Rectal smooth muscle tissue (tissue), 1 donor: ENCODE measurements at regions not wholly inside any gene's neighbourhood (a gene's known extent, or its start where the extent isn't known, plus 50 kb on each side); places are given as distances from the start of the nearest gene placed in this dataset.

Experiments used
- H3K27ac ChIP-seq: one replicate; pipeline ENCODE4 v1.7.0; 2013; ENCODE audit warnings: low read depth, low read length, inconsistent platforms
- H3K27me3 ChIP-seq: one replicate; pipeline ENCODE4 v1.7.0; 2013; ENCODE audit warnings: low read length; ENCODE audit not compliant: control insufficient read depth, insufficient read depth
- H3K36me3 ChIP-seq: one replicate; pipeline ENCODE4 v1.7.0; 2013; ENCODE audit warnings: low read length; ENCODE audit not compliant: control insufficient read depth, insufficient read depth
- H3K4me1 ChIP-seq: one replicate; pipeline ENCODE4 v1.7.0; 2013; ENCODE audit warnings: low read length; ENCODE audit not compliant: control insufficient read depth, insufficient read depth
- H3K4me3 ChIP-seq: one replicate; pipeline ENCODE4 v1.7.0; 2013; ENCODE audit warnings: low read length
- H3K9ac ChIP-seq: one replicate; pipeline ENCODE4 v1.7.0; 2013; ENCODE audit warnings: low read length

GRCh38 chr9:29906065-29906464 is 2332.8 kb upstream of the C9orf72 start:
- Histone ChIP-seq H3K36me3 (no peaks in the 10 kb centered on the region), H3K4me1 (no peaks in the 10 kb centered on the region), H3K27me3 (no peaks in the 10 kb centered on the region), H3K27ac (no peak overlapping the region), H3K4me3 (no peak overlapping the region), H3K9ac (no peak overlapping the region)

- Histone ChIP-seq H3K4me3 (no peak overlapping the region), H3K27ac (no peak overlapping the region), H3K36me3 (no peaks in the 10 kb centered on the region), H3K27me3 (no peaks in the 10 kb centered on the region), H3K9ac (no peak overlapping the region), H3K4me1 (no peaks in the 10 kb centered on the region)
Measured at GRCh38 chr9:29928072-29928471, 2354.8 kb upstream of the C9orf72 start.

- H3K4me1 ChIP-seq = no peaks in the 10 kb centered on the region
- H3K36me3 ChIP-seq = no peaks in the 10 kb centered on the region
- no peaks in the 10 kb centered on the region for H3K27me3 ChIP-seq
- no peak overlapping the region for H3K27ac ChIP-seq
- no peak overlapping the region for H3K4me3 ChIP-seq
- no peak overlapping the region for H3K9ac ChIP-seq
Measured at GRCh38 chr9:29939559-29939958, 2366.3 kb upstream of the C9orf72 start.

GRCh38 chr9:29945012-29945411 is 2371.7 kb upstream of the C9orf72 start:
- no peak overlapping the region for H3K27ac ChIP-seq
- H3K4me1 ChIP-seq = no peaks in the 10 kb centered on the region
- no peak overlapping the region for H3K4me3 ChIP-seq
- H3K36me3 ChIP-seq = no peaks in the 10 kb centered on the region
- no peak overlapping the region for H3K9ac ChIP-seq
- H3K27me3 ChIP-seq = no peaks in the 10 kb centered on the region

- Histone ChIP-seq H3K4me3 (no peak overlapping the region), H3K27me3 (no peaks in the 10 kb centered on the region), H3K27ac (no peak overlapping the region), H3K9ac (no peak overlapping the region), H3K4me1 (no peaks in the 10 kb centered on the region), H3K36me3 (no peaks in the 10 kb centered on the region)
Measured at GRCh38 chr9:29958469-29958868, 2385.2 kb upstream of the C9orf72 start.

GRCh38 chr9:29965834-29966233 is 2392.6 kb upstream of the C9orf72 start:
- no peak overlapping the region for H3K9ac ChIP-seq
- no peak overlapping the region for H3K27ac ChIP-seq
- no peaks in the 10 kb centered on the region for H3K27me3 ChIP-seq
- no peaks in the 10 kb centered on the region for H3K4me1 ChIP-seq
- H3K36me3 ChIP-seq = no peaks in the 10 kb centered on the region
- H3K4me3 ChIP-seq = no peak overlapping the region

- no peak overlapping the region for H3K4me3 ChIP-seq
- no peaks in the 10 kb centered on the region for H3K4me1 ChIP-seq
- no peak overlapping the region for H3K9ac ChIP-seq
- H3K36me3 ChIP-seq = no peaks in the 10 kb centered on the region
- H3K27me3 ChIP-seq = no peaks in the 10 kb centered on the region
- no peak overlapping the region for H3K27ac ChIP-seq
Measured at GRCh38 chr9:29966247-29966646, 2393.0 kb upstream of the C9orf72 start.

GRCh38 chr9:29968831-29969230 is 2395.6 kb upstream of the C9orf72 start:
- Histone ChIP-seq H3K27ac (no peak overlapping the region), H3K4me1 (no peaks in the 10 kb centered on the region), H3K36me3 (no peaks in the 10 kb centered on the region), H3K4me3 (no peak overlapping the region), H3K9ac (no peak overlapping the region), H3K27me3 (no peaks in the 10 kb centered on the region)

- Histone ChIP-seq H3K4me1 (no peaks in the 10 kb centered on the region), H3K27me3 (no peaks in the 10 kb centered on the region), H3K27ac (no peak overlapping the region), H3K9ac (no peak overlapping the region), H3K4me3 (no peak overlapping the region), H3K36me3 (no peaks in the 10 kb centered on the region)
Measured at GRCh38 chr9:29969408-29969807, 2396.1 kb upstream of the C9orf72 start.

GRCh38 chr9:29969856-29970647 is 2396.8 kb upstream of the C9orf72 start:
- Histone ChIP-seq H3K27me3 (no peaks in the 10 kb centered on the region), H3K27ac (no peak overlapping the region), H3K36me3 (no peaks in the 10 kb centered on the region), H3K4me1 (no peaks in the 10 kb centered on the region), H3K9ac (no peak overlapping the region), H3K4me3 (no peak overlapping the region)

- Histone ChIP-seq H3K36me3 (no peaks in the 10 kb centered on the region), H3K9ac (no peak overlapping the region), H3K27me3 (no peaks in the 10 kb centered on the region), H3K4me1 (no peaks in the 10 kb centered on the region), H3K4me3 (no peak overlapping the region), H3K27ac (no peak overlapping the region)
Measured at GRCh38 chr9:29974197-29974596, 2400.9 kb upstream of the C9orf72 start.

GRCh38 chr9:29976981-29977380 is 2403.7 kb upstream of the C9orf72 start:
- no peak overlapping the region for H3K27ac ChIP-seq
- no peak overlapping the region for H3K4me3 ChIP-seq
- H3K27me3 ChIP-seq = no peaks in the 10 kb centered on the region
- H3K9ac ChIP-seq = no peak overlapping the region
- H3K36me3 ChIP-seq = no peaks in the 10 kb centered on the region
- no peaks in the 10 kb centered on the region for H3K4me1 ChIP-seq

GRCh38 chr9:29981013-29981412 is 2403.4 kb upstream of the ACO1 start:
- Histone ChIP-seq H3K9ac (no peak overlapping the region), H3K27ac (no peak overlapping the region), H3K4me1 (no peaks in the 10 kb centered on the region), H3K4me3 (no peak overlapping the region), H3K27me3 (no peaks in the 10 kb centered on the region), H3K36me3 (no peaks in the 10 kb centered on the region)
